Upper lobe of right lung (tissue), 1 donor: ENCODE measurements at regions not wholly inside any gene's neighbourhood (a gene's known extent, or its start where the extent isn't known, plus 50 kb on each side); places are given as distances from the start of the nearest gene placed in this dataset.

Source experiments
- ATAC-seq: fragments of 200-7000 bp; cut with Tn5 transposase; one replicate; pipeline ENCODE4 v1.9.1; 2020; ENCODE audit warnings: mild to moderate bottlenecking, moderate library complexity
- DNase-seq: peaks from one replicate; pipeline ENCODE4 v3.0.0-alpha.2; 2020
- H3K27ac ChIP-seq: fragments of 200-600 bp; one replicate; pipeline ENCODE4 v1.8.0; 2022
- H3K27me3 ChIP-seq: fragments of 200-600 bp; one replicate; pipeline ENCODE4 v1.8.0; 2022; ENCODE audit warnings: mild to moderate bottlenecking
- H3K36me3 ChIP-seq: fragments of 200-600 bp; one replicate; pipeline ENCODE4 v1.8.0; 2022
- H3K4me1 ChIP-seq: fragments of 200-600 bp; one replicate; pipeline ENCODE4 v1.8.0; 2022
- H3K4me3 ChIP-seq: fragments of 200-600 bp; one replicate; pipeline ENCODE4 v1.8.0; 2022; ENCODE audit warnings: mild to moderate bottlenecking
- H3K9me3 ChIP-seq: fragments of 200-600 bp; one replicate; pipeline ENCODE4 v1.8.0; 2022
- CTCF ChIP-seq: fragments of 200-600 bp; IDR thresholded peaks from one replicate; pipeline ENCODE4 v1.8.0; 2022; ENCODE audit warnings: antibody characterized with exemption
- intact Hi-C: fragments of 100-400 bp; cut with DNase I; formaldehyde crosslinking; loops from one replicate; pipeline ENCODE4 v1.11.0; 2022
- donor health status: DM: no; HTN: yes; CAD: no; lungs with severe emphysema.

DNA sequence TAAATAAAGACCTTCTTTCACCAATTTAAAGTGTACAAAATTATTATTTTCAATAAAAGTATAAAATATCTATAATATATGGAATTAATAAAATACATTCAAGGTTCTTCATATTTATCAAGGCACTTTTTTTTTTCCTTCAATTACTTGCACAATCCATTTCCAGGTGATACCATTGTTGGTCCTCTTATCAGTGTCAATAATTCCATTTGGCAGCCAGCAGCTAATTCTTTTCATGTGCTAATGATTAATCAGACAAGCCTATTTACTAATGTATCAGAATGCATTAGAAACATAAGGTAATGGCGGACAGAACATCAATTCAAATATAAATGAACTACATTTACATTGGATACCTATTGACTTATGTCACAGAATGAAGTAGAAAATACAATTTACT, 622.2 kb downstream of the TOX3 start:
- Histone ChIP-seq H3K36me3 (no peaks in the 10 kb centered on the region), H3K4me1 (no peaks in the 10 kb centered on the region), H3K4me3 (no peak overlapping the region), H3K9me3 (no peaks in the 10 kb centered on the region), H3K27me3 (no peaks in the 10 kb centered on the region), H3K27ac (no peak overlapping the region)
- intact Hi-C loops = no loop called here
- ATAC-seq (no peak), DNase-seq (no peak)
- no peak for TF ChIP-seq CTCF

- ATAC-seq = no peak
- intact Hi-C loops = no loop called here
- H3K4me1 ChIP-seq = no peaks in the 10 kb centered on the region
Observed at GRCh38 chr16:51922476-51922875, 624.5 kb downstream of the TOX3 start.

DNA sequence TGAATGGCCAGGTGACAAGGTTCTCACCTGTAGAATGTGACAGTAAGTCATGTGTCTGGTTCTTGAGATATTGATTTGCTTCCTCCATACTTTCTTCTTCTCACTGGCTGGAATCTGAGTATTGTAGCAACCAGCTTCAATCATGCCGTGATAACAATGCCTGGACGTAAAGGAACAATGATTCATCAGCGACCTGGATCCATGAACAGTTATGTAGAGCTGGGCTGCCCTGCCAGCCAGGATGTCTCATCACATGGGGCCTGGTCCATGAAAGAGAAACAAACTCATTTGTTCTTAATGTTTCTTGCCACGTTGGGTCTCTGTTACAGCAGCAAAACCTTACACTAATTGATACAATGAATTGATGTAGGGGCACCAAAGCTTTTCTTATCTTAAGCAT, 627.2 kb downstream of the TOX3 start:
- intact Hi-C loops = no loop called here

More at GRCh38 chr16:51922476-51922875, 624.5 kb downstream of the TOX3 start:
- no peak for TF ChIP-seq CTCF
- DNase-seq = no peak
- H3K4me3 ChIP-seq = no peak overlapping the region
- no peaks in the 10 kb centered on the region for H3K36me3 ChIP-seq
- H3K27me3 ChIP-seq = no peaks in the 10 kb centered on the region
- H3K27ac ChIP-seq = no peak overlapping the region
- H3K9me3 ChIP-seq = no peaks in the 10 kb centered on the region

DNA sequence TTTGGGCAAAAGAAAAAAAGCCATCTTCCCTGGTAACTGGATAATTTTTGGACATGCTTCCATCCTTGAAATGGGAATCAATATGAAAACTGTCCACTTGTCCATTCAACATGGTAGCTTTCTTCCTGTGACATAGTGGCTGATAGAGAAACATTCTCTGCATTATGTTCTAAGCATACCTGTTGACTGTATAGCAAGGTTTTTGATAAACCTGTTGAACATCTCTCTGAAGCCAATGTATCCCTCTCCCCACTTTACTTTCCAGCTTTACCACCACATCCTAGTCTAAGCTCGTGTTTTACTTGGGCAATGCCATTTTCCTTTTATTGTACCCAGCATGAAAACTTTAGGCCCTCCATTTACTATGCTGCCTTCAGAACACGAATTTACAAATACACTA, 630.1 kb downstream of the TOX3 start:
- Histone ChIP-seq H3K36me3 (no peaks in the 10 kb centered on the region), H3K9me3 (no peaks in the 10 kb centered on the region), H3K4me3 (no peak overlapping the region), H3K27me3 (no peaks in the 10 kb centered on the region), H3K27ac (no peak overlapping the region), H3K4me1 (no peaks in the 10 kb centered on the region)
- no peak for ATAC-seq
- intact Hi-C loops = no loop called here
- DNase-seq = no peak
- TF ChIP-seq CTCF = no peak

More for the DNA sequence above, 627.2 kb downstream of the TOX3 start:
- H3K27me3 ChIP-seq = no peaks in the 10 kb centered on the region
- TF ChIP-seq CTCF = no peak
- H3K36me3 ChIP-seq = no peaks in the 10 kb centered on the region
- H3K4me1 ChIP-seq = no peaks in the 10 kb centered on the region
- H3K9me3 ChIP-seq = no peaks in the 10 kb centered on the region
- DNase-seq (no peak), ATAC-seq (no peak)
- no peak overlapping the region for H3K4me3 ChIP-seq
- no peak overlapping the region for H3K27ac ChIP-seq

DNA sequence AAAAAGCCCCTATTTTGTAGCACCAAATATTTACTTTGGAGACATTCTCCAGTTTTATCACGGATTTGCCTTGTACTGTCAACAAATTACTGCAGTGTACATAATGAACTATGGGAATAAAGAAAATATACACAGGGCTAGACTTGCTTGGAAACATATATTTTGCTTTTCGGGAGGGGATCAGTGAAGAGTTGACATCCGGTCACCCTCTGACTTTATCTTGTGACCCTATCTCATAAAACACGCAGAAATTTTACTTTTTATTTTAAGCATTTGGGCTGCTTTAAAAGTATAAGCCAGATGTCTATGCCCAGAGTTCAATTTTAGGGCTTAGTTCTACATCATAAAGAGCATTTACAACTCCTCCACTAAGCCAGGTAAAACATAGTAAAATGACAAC, 630.7 kb downstream of the TOX3 start:
- Histone ChIP-seq H3K36me3 (no peaks in the 10 kb centered on the region), H3K9me3 (no peaks in the 10 kb centered on the region), H3K27ac (no peak overlapping the region), H3K4me3 (no peak overlapping the region), H3K27me3 (no peaks in the 10 kb centered on the region), H3K4me1 (no peaks in the 10 kb centered on the region)
- TF ChIP-seq CTCF = no peak
- no peak for DNase-seq
- no peak for ATAC-seq
- intact Hi-C loops = no loop called here

DNA sequence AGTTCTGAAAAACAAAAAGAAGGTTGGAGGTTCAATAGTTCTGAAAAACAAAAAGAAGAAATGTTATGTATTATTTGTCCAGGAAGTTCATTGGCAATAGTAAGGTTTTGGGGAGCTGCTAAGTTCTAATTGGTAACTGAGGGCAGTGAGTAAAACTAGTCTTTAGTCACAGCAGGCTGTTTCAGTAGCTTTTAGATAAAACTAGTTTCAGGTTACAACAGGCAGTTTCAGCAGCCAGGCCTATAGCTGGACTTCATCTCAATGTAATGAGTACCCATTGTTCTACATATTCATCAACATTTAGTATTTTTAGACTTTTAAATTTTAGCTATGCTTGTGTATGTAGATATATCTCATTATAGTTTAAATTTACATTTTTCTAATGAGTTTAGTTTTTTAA, 639.3 kb downstream of the TOX3 start:
- TF ChIP-seq CTCF = no peak

More for the DNA sequence above, 639.3 kb downstream of the TOX3 start:
- intact Hi-C loops = no loop called here
- ATAC-seq = no peak
- no peak overlapping the region for H3K4me3 ChIP-seq
- no peak for DNase-seq
- no peaks in the 10 kb centered on the region for H3K27me3 ChIP-seq
- H3K4me1 ChIP-seq = no peaks in the 10 kb centered on the region
- H3K9me3 ChIP-seq = no peaks in the 10 kb centered on the region
- no peaks in the 10 kb centered on the region for H3K36me3 ChIP-seq
- H3K27ac ChIP-seq = no peak overlapping the region
